Mucosa of descending colon (tissue), 3 donors: ENCODE measurements at regions not wholly inside any gene's neighbourhood (a gene's known extent, or its start where the extent isn't known, plus 50 kb on each side); places are given as distances from the start of the nearest gene placed in this dataset.

Experiments used
- ATAC-seq: fragments of 200-7000 bp; cut with Tn5 transposase; one replicate; pipeline ENCODE4 v1.9.1; 2020; ENCODE audit warnings: mild to moderate bottlenecking, moderate library complexity
- DNase-seq, 3 donors: peaks; one replicate each; pipeline ENCODE4 v3.0.0-alpha.2; 2020
- H3K36me3 ChIP-seq: fragments of 200-600 bp; one replicate; pipeline ENCODE4 v1.8.0; 2021; ENCODE audit warnings: low read depth, mild to moderate bottlenecking
- H3K4me1 ChIP-seq: fragments of 200-600 bp; one replicate; pipeline ENCODE4 v1.8.0; 2021; ENCODE audit warnings: low read depth, mild to moderate bottlenecking
- H3K4me3 ChIP-seq: fragments of 200-600 bp; one replicate; pipeline ENCODE4 v1.8.0; 2021; ENCODE audit warnings: mild to moderate bottlenecking
- H3K9me3 ChIP-seq: fragments of 200-600 bp; one replicate; pipeline ENCODE4 v1.8.0; 2021; ENCODE audit warnings: mild to moderate bottlenecking
- intact Hi-C, 2 donors: fragments of 100-400 bp; cut with DNase I in 1 of 2; cut with micrococcal nuclease in 1 of 2; formaldehyde crosslinking; loops; one replicate each; pipeline versions ENCODE4 v1.11.0 to v1.11.1; 2022; cut with DNase I, micrococcal nuclease
- TF ChIP-seq, protein P1 (sequence below): fragments of 200-600 bp; IDR thresholded peaks from one replicate; pipeline ENCODE4 v1.8.0; 2022; ENCODE audit warnings: antibody characterized with exemption, mild to moderate bottlenecking
- donor health status: DM: no; HTN: no; CAD: no; lungs with moderate emphysema.
- donor health status: DM: no; HTN: no; CAD: no.
- donor health status: DM: no; HTN: yes; CAD: no.

DNA sequence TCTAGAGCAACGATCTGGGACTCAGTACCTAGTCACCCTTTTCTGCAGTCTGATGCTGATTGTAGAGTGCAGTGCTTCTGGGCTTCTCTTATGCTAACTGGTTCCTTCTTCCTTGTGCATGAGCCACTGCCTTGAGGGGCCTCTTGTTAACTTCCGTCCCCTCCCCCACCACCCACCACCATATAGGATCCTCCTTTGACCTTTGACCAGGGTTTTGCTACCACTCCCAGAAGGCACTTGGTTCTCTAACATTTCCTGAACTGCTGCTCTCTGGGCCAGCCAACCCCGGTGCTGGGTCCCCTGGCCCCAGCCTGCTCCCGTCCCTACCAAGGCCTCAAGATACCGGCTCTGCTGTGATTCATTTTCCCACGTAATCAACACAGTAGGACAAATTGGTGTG lies 104.6 kb upstream of the KLF3 start:
- TF ChIP-seq, protein P1, sequence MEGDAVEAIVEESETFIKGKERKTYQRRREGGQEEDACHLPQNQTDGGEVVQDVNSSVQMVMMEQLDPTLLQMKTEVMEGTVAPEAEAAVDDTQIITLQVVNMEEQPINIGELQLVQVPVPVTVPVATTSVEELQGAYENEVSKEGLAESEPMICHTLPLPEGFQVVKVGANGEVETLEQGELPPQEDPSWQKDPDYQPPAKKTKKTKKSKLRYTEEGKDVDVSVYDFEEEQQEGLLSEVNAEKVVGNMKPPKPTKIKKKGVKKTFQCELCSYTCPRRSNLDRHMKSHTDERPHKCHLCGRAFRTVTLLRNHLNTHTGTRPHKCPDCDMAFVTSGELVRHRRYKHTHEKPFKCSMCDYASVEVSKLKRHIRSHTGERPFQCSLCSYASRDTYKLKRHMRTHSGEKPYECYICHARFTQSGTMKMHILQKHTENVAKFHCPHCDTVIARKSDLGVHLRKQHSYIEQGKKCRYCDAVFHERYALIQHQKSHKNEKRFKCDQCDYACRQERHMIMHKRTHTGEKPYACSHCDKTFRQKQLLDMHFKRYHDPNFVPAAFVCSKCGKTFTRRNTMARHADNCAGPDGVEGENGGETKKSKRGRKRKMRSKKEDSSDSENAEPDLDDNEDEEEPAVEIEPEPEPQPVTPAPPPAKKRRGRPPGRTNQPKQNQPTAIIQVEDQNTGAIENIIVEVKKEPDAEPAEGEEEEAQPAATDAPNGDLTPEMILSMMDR: no peak
- DNase-seq (no peak), ATAC-seq (peak; percentile 28)
- H3K4me3 ChIP-seq: no peak overlapping the region
- intact Hi-C loops: no loop called here
- no peaks in the 10 kb centered on the region for H3K9me3 ChIP-seq
- H3K4me1 ChIP-seq: peaks cover 4% of the 10 kb centered on the region
- no peaks in the 10 kb centered on the region for H3K36me3 ChIP-seq

DNA sequence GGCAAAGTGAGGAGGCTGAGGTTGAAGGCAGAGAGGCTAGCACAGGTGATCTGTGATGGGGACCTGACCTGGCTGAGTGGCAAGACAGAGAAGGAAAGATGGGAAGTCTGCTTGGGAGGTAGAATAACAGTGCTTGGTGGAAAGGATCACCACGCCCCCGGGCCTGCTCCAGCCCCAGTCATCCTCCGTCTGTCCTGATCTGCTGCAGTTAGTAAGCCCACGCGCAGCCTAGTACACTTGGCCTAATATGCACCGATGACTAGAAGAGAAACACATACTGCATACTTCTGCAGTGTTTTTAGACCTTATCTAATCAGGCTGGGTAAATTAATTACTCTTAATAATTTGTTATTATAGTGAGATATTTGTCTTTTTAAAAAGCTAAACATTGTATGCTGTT lies 103.7 kb upstream of the KLF3 start:
- Histone ChIP-seq H3K4me3 (no peak overlapping the region), H3K36me3 (no peaks in the 10 kb centered on the region), H3K9me3 (no peaks in the 10 kb centered on the region), H3K4me1 (peaks cover 4% of the 10 kb centered on the region)
- intact Hi-C loops: no loop called here
- DNase-seq (no peak), ATAC-seq (no peak)
- TF ChIP-seq, protein P1: no peak

DNA sequence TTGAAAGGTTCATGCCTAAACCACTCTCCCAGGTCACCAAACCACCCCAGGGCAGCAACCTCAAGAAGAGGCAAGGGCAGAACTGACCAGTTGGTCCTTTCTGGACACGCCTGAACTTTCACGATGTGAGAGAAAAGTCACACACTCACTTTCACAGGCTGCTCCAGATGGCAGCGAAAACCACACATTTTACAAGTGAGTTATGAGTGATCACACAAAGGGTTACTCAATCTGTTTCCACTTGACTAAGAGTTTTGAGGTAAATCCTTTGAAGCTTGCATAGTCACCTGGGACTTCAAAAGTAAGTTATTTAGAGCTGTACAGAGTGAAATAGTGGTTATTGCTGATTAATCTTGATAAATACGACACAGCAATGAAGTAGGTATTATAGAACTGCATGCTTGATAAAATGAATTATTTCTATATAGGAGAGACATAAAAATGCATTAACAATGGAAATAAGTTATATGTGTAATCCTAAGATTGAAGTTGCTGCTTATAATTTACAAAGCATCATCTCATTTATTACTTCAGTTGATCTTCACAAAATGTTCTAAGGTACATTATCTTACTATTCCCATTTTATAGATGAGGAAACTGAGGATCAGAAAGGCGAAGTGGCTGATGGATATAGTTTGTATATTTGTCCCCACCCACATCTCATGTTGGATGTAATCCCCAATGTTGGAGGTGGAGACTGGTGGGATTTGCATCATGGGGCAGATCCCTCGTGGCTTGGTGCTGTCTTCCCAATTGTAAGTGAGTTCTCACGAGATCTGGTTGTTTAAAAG lies 103.0 kb upstream of the KLF3 start:
- H3K36me3 ChIP-seq: no peaks in the 10 kb centered on the region
- H3K4me3 ChIP-seq: no peak overlapping the region
- DNase-seq: no peak
- intact Hi-C loops: no loop called here
- H3K4me1 ChIP-seq: peaks cover 4% of the 10 kb centered on the region
- no peak for ATAC-seq
- no peaks in the 10 kb centered on the region for H3K9me3 ChIP-seq
- TF ChIP-seq, protein P1: no peak

DNA sequence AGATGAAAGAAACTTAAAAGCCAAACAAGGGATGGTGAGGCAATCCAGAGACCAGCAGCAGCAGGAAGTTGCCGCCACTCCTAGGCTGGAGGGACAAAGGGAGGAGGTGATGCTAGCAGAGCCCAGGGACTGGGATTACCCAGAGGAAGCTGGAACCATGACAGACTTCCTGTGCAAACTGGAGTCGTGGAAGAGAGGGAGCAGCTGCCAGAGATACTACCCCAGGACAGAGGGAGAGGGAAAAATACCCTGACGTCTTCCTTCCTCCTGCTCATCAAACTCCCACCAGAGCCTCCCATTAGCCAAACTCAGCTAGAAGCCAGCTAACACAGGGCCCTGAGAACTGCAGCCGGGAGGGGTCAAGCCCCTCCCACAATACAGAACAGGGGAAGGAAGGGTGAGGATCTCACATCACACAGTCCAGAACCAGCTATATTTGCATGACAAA lies 101.2 kb upstream of the KLF3 start:
- Histone ChIP-seq H3K4me1 (peaks cover 7% of the 10 kb centered on the region), H3K4me3 (no peak overlapping the region), H3K9me3 (no peaks in the 10 kb centered on the region), H3K36me3 (no peaks in the 10 kb centered on the region)
- ATAC-seq: peak; percentile 91
- intact Hi-C loops: no loop called here
- TF ChIP-seq, protein P1: no peak
- DNase-seq: peak in 2 of 3 donors; percentile 39 to 56

DNA sequence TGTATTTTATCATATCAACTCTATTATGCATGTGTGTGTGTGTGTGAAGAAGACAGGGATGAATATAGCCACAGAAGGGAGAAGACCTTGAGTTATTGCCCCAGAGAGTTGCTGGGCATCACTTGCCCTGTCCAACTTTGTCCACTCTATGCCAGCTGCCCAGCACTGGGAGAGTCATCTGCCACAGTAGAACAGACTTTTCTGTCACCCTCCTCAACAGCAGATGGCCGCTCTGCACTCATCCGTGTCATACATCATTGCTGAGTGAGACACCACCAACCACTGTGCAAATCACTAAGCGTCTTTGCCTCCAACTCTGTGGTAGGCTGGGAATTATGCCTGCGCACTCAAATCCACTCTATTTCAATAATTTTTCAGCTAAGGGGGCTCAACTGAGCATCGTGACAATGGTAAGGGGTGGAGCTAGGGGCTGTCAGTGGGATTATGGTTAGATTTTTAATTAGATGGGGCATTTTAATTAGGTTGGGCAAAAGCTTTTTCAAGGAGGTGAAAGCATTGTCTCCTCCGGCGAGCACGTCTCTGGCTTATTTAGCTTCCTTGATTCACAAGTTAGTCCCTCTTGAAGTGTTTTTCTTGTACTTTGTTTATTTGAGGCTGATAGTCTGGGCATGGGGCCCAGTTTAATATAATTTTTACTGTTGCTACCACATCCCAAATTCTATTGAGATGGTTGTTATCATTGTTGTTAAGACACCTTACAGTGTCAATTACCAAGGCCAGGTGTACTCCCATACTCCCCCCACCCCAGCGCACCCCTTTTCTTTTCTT lies 100.1 kb upstream of the KLF3 start:
- Histone ChIP-seq H3K36me3 (no peaks in the 10 kb centered on the region), H3K9me3 (no peaks in the 10 kb centered on the region), H3K4me1 (peaks cover 7% of the 10 kb centered on the region), H3K4me3 (no peak overlapping the region)
- ATAC-seq (no peak), DNase-seq (no peak)
- TF ChIP-seq, protein P1: no peak
- intact Hi-C loops: no loop called here
